ENCODE measurements at regions not wholly inside any gene's neighbourhood (a gene's known extent, or its start where the extent isn't known, plus 50 kb on each side); places are given as distances from the start of the nearest gene placed in this dataset.

GRCh38 chr16:85364323-85365040, 248.6 kb upstream of the GSE1 start:
- dilution Hi-C loops (cut with HindIII; ENCODE audit: low sequenced_read_pairs, unreplicated experiment) (no loop called here), intact Hi-C loops (cut with micrococcal nuclease) (no loop called here), in situ Hi-C loops (cut with MboI; ENCODE audit: low sequenced_read_pairs) (no loop called here)
- no peak overlapping the region for H2BK15ac ChIP-seq (ENCODE audit: low read depth, low read length)
- H3K27me3 ChIP-seq (ENCODE audit: control insufficient read depth, insufficient read depth, low read length) = no peaks in the 10 kb centered on the region
- no peak overlapping the region for H2BK20ac ChIP-seq (ENCODE audit: low read depth, low read length)
- H3K27ac ChIP-seq (ENCODE audit: insufficient read depth, low read length) = no peak overlapping the region
- no peak overlapping the region for H4K8ac ChIP-seq (ENCODE audit: low read depth in 2 of 2, low read length in 2 of 2)
- H3K36me3 ChIP-seq (ENCODE audit: control insufficient read depth, insufficient read depth, low read length) = peaks cover 2% of the 10 kb centered on the region; the same call in 1 of the 2 replicates
- 90% methylated on average over 6 of the region's 21 CpGs; no CpG with 5 or more reads in 1 of the 2 experiments for WGBS, 2 experiments (ENCODE audit: extremely low coverage in 2 of 2, insufficient read length in 1 of 2)
- no peak overlapping the region for H2AK9ac ChIP-seq (replicated peaks; ENCODE audit: low read depth, low read length, poor library complexity)
- no peak overlapping the region for H2AK5ac ChIP-seq (ENCODE audit: low read depth, low read length)
- H3K4me3 ChIP-seq (ENCODE audit: insufficient read depth, low read depth, low read length) = no peak overlapping the region
- no peak overlapping the region for H3K18ac ChIP-seq (ENCODE audit: low read depth, low read length)
- H4K20me1 ChIP-seq (ENCODE audit: insufficient read depth, low read length) = peaks cover 76% of the 10 kb centered on the region
- BruUV-seq (replicated peaks) = no TSS peak
- H4K5ac ChIP-seq (ENCODE audit: low read depth, low read length) = no peak overlapping the region
- no peak overlapping the region for H2BK120ac ChIP-seq (ENCODE audit: low read depth, low read length)
- H3K79me1 ChIP-seq (ENCODE audit: low read depth in 1 of 2, low read length in 2 of 2) = peaks cover 11 to 41% of the 10 kb centered on the region in 2 experiments
- DNase-seq (no peak), ATAC-seq (ENCODE audit: low read depth) (no peak)
- no peak overlapping the region for H3K14ac ChIP-seq (replicated peaks; ENCODE audit: low read depth, low read length)
- no peak overlapping the region for H2AFZ ChIP-seq (replicated peaks; ENCODE audit: low read length, poor library complexity)
- H3K23ac ChIP-seq (ENCODE audit: low read depth, low read length) = no peak overlapping the region
- H3K9me3 ChIP-seq (ENCODE audit: control insufficient read depth, insufficient read depth, low read length) = peaks cover 3% of the 10 kb centered on the region; the same call in 1 of the 2 replicates
- no peak overlapping the region for H3K56ac ChIP-seq (ENCODE audit: extremely low read depth, insufficient read depth, low read length)
- H3K4me1 ChIP-seq (ENCODE audit: control insufficient read depth, insufficient read depth, low read length) = peaks cover 3% of the 10 kb centered on the region; the same call in 1 of the 2 replicates
- POLR2A ChIA-PET (ENCODE audit: unreplicated experiment) = no interaction called here
- no peak overlapping the region for H4K91ac ChIP-seq (ENCODE audit: insufficient read depth, low read depth, low read length)
- no peak overlapping the region for H3K4ac ChIP-seq (ENCODE audit: low read depth, low read length)
- TF ChIP-seq MAZ (IDR thresholded peaks at IDR 0.05; ENCODE audit: borderline replicate concordance, low read depth, low read length) (no peak), CHD1 (IDR thresholded peaks at IDR 0.05; ENCODE audit: low read depth, low read length) (no peak), MAFK (IDR thresholded peaks at IDR 0.05; ENCODE audit: low read depth, low read length) (no peak), POLR2A (IDR thresholded peaks at IDR 0.05; ENCODE audit: low read depth, low read length) (no peak), SMC3 (IDR thresholded peaks at IDR 0.05; ENCODE audit: low read depth, low read length) (no peak), FOS (IDR thresholded peaks at IDR 0.05; ENCODE audit: low read depth, low read length) (no peak), ELK1 (IDR thresholded peaks at IDR 0.05; ENCODE audit: borderline replicate concordance, low read depth, low read length) (no peak), RAD21 (IDR thresholded peaks at IDR 0.05; ENCODE audit: low read length) (no peak), RFX5 (IDR thresholded peaks at IDR 0.05; ENCODE audit: low read depth, low read length) (no peak), NFE2L2 (IDR thresholded peaks at IDR 0.05; ENCODE audit: low read depth, low read length) (no peak), USF2 (IDR thresholded peaks at IDR 0.05; ENCODE audit: low read depth, low read length) (no peak), MXI1 (IDR thresholded peaks at IDR 0.05; ENCODE audit: borderline replicate concordance, low read depth, low read length) (no peak), BHLHE40 (IDR thresholded peaks at IDR 0.05; ENCODE audit: low read depth, low read length) (no peak), CTCF (conservative IDR thresholded peaks at IDR 0.05; ENCODE audit: low read depth, low read length) (no peak), CEBPB (IDR thresholded peaks at IDR 0.05; ENCODE audit: low read depth, low read length) (no peak), RCOR1 (IDR thresholded peaks at IDR 0.05; ENCODE audit: insufficient replicate concordance, low read length) (no peak)
- H3K4me2 ChIP-seq (ENCODE audit: low read depth, low read length) = no peak overlapping the region
- H2BK5ac ChIP-seq (ENCODE audit: low read depth, low read length, poor library complexity, severe bottlenecking) = no peak overlapping the region
- no peak overlapping the region for H3K9ac ChIP-seq (ENCODE audit: low read depth, low read length)
- CTCF ChIA-PET = no interaction called here
- H3K9me1 ChIP-seq (ENCODE audit: insufficient read depth, low read length) = no peaks in the 10 kb centered on the region

Data from IMR-90 (cell line).